ENCODE measurements at regions not wholly inside any gene's neighbourhood (a gene's known extent, or its start where the extent isn't known, plus 50 kb on each side); places are given as distances from the start of the nearest gene placed in this dataset.

DNA sequence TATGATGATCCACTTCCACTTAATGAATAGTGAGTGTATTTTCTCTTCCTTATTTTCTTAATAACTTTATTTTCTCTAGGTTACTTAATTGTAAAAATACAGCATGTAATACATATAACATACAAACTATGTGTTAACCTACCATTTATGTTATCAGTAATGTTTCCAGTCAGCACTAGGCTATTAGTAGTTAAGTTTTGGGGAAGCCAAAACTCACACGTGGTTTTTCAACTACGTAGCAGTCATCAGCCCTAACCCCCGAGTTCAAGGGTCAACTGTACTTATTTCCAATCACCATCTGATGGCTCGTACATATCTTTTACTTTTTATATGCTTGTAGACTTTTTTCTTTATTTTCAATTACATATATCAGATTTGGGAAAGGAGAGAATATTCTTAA is 95.7 kb downstream of the TNFSF13B start:
- intact Hi-C loops (cut with micrococcal nuclease; ENCODE audit: unreplicated experiment): no loop called here
- H3K9me3 ChIP-seq (ENCODE audit: low read depth, low read length, poor library complexity, severe bottlenecking): no peaks in the 10 kb centered on the region
- DNase-seq (ENCODE audit: low spot score): no peak
- no peak overlapping the region for H3K4me3 ChIP-seq (ENCODE audit: low read depth, low read length, poor library complexity, severe bottlenecking)
- H3K27me3 ChIP-seq (replicated peaks; ENCODE audit: insufficient read depth, low read depth, low read length, poor library complexity): no peaks in the 10 kb centered on the region
- TF ChIP-seq EZH2 (IDR thresholded peaks at IDR 0.05; ENCODE audit: borderline replicate concordance, low read depth, low read length, poor library complexity, severe bottlenecking): no peak
- TF ChIP-seq, protein P1, sequence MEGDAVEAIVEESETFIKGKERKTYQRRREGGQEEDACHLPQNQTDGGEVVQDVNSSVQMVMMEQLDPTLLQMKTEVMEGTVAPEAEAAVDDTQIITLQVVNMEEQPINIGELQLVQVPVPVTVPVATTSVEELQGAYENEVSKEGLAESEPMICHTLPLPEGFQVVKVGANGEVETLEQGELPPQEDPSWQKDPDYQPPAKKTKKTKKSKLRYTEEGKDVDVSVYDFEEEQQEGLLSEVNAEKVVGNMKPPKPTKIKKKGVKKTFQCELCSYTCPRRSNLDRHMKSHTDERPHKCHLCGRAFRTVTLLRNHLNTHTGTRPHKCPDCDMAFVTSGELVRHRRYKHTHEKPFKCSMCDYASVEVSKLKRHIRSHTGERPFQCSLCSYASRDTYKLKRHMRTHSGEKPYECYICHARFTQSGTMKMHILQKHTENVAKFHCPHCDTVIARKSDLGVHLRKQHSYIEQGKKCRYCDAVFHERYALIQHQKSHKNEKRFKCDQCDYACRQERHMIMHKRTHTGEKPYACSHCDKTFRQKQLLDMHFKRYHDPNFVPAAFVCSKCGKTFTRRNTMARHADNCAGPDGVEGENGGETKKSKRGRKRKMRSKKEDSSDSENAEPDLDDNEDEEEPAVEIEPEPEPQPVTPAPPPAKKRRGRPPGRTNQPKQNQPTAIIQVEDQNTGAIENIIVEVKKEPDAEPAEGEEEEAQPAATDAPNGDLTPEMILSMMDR (conservative IDR thresholded peaks at IDR 0.05; ENCODE audit: low read depth, low read length): no peak
- H3K4me1 ChIP-seq (ENCODE audit: insufficient read depth, low read length, poor library complexity, severe bottlenecking): no peaks in the 10 kb centered on the region
- BruUV-seq (replicated peaks): no TSS peak
- ChIA-PET CTCF (no interaction called here), POLR2A (ENCODE audit: low non-redundant PET) (no interaction called here)
- H3K36me3 ChIP-seq (ENCODE audit: insufficient read depth, low read length, poor library complexity, severe bottlenecking): no peaks in the 10 kb centered on the region
- H3K27ac ChIP-seq (ENCODE audit: low read depth, low read length, poor library complexity, severe bottlenecking): no peak overlapping the region

DNA sequence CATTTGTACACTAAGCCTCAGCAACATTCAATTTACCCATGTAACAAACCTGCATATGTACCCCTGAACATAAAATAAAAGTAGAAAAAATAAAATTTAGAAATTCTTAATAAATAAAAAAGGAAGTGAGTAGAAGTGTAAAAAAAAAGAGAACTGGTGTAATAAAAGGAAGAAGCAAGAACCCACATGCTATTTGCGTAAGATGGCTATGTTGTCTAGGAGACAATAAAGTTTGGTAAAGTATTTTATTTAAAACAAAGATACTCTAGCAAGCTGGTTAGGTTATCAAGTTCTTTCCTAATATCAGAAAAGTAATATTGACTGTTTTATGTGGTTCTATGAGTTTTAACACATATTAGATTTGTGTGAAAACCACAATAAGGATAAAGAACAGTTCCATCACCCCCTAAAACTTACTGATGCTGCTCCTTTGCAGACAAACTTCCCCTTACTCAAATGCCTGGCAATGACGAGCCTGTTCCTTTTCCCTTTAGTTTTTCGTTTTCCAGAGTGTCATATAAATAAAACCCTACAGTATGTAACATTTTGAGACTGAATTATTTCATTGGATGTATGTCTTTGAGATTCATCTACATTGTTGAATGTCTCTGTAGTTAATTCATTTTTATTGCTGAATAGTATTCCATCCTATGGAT is 98.9 kb downstream of the TNFSF13B start:
- ChIA-PET POLR2A (ENCODE audit: low non-redundant PET) (no interaction called here), CTCF (no interaction called here)
- intact Hi-C loops (cut with micrococcal nuclease; ENCODE audit: unreplicated experiment): no loop called here
- Histone ChIP-seq H3K9me3 (ENCODE audit: low read depth, low read length, poor library complexity, severe bottlenecking) (peaks cover 5% of the 10 kb centered on the region), H3K27ac (ENCODE audit: low read depth, low read length, poor library complexity, severe bottlenecking) (no peak overlapping the region), H3K4me3 (ENCODE audit: low read depth, low read length, poor library complexity, severe bottlenecking) (no peak overlapping the region), H3K4me1 (ENCODE audit: insufficient read depth, low read length, poor library complexity, severe bottlenecking) (no peaks in the 10 kb centered on the region), H3K36me3 (ENCODE audit: insufficient read depth, low read length, poor library complexity, severe bottlenecking) (no peaks in the 10 kb centered on the region), H3K27me3 (replicated peaks; ENCODE audit: insufficient read depth, low read depth, low read length, poor library complexity) (no peaks in the 10 kb centered on the region)
- DNase-seq (ENCODE audit: low spot score): no peak
- BruUV-seq (replicated peaks): no TSS peak
- TF ChIP-seq EZH2 (IDR thresholded peaks at IDR 0.05; ENCODE audit: borderline replicate concordance, low read depth, low read length, poor library complexity, severe bottlenecking): no peak
- TF ChIP-seq, protein P1 (conservative IDR thresholded peaks at IDR 0.05; ENCODE audit: low read depth, low read length): no peak

DNA sequence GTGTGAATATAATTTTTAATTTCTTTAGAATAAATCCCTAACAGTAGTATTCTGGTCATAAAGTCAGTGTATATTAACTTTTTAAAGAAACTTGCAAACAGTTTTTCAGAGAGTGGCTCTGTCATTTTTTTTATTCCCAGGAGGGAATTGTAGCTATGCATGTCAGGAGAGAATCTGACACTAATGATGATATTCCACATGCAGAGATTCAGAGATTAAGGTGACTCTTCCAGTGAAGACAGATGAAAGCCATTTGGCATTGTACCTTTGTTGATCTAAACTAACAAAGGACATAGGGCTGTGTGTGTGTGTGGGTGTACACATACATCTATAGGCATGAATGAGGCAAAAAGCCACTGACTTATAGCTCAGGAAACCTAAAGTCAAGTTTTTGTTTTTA is 99.9 kb downstream of the TNFSF13B start:
- Histone ChIP-seq H3K4me3 (ENCODE audit: low read depth, low read length, poor library complexity, severe bottlenecking) (no peak overlapping the region), H3K36me3 (ENCODE audit: insufficient read depth, low read length, poor library complexity, severe bottlenecking) (no peaks in the 10 kb centered on the region), H3K27ac (ENCODE audit: low read depth, low read length, poor library complexity, severe bottlenecking) (no peak overlapping the region), H3K4me1 (ENCODE audit: insufficient read depth, low read length, poor library complexity, severe bottlenecking) (no peaks in the 10 kb centered on the region), H3K27me3 (replicated peaks; ENCODE audit: insufficient read depth, low read depth, low read length, poor library complexity) (no peaks in the 10 kb centered on the region), H3K9me3 (ENCODE audit: low read depth, low read length, poor library complexity, severe bottlenecking) (peaks cover 5% of the 10 kb centered on the region)
- BruUV-seq (replicated peaks): no TSS peak
- no peak for DNase-seq (ENCODE audit: low spot score)
- intact Hi-C loops (cut with micrococcal nuclease; ENCODE audit: unreplicated experiment): no loop called here
- ChIA-PET CTCF (no interaction called here), POLR2A (ENCODE audit: low non-redundant PET) (no interaction called here)
- TF ChIP-seq, protein P1 (conservative IDR thresholded peaks at IDR 0.05; ENCODE audit: low read depth, low read length): no peak
- no peak for TF ChIP-seq EZH2 (IDR thresholded peaks at IDR 0.05; ENCODE audit: borderline replicate concordance, low read depth, low read length, poor library complexity, severe bottlenecking)

All from A673 (cell line).